Neural progenitor cell (in vitro differentiated cells): ENCODE measurements at regions not wholly inside any gene's neighbourhood (a gene's known extent, or its start where the extent isn't known, plus 50 kb on each side); places are given as distances from the start of the nearest gene placed in this dataset.
A peak's percentile ranks its signal among the peaks of the same experiment; 100 is the strongest.

Source experiments
- DNase-seq: peaks from one replicate; pipeline ENCODE4 v3.0.0-alpha.2; 2016; ENCODE audit warnings: low spot score
- H2AFZ ChIP-seq: fragments of 200-600 bp; sonication (generic); replicated peaks from 2 replicates; pipeline ENCODE4 v1.6.1; 2016; ENCODE audit warnings: antibody characterized with exemption
- H3F3A ChIP-seq: fragments of 200-600 bp; sonication (generic); 2 replicates; pipeline ENCODE4 v1.6.1; 2016; ENCODE audit warnings: antibody characterized with exemption, low read depth
- H3K27ac ChIP-seq: fragments of 200-600 bp; sonication (generic); 2 replicates; pipeline ENCODE4 v1.5.1; 2016; ENCODE audit warnings: mild to moderate bottlenecking
- H3K27me3 ChIP-seq: fragments of 200-600 bp; sonication (generic); 2 replicates; pipeline ENCODE4 v1.6.1; 2016; ENCODE audit warnings: mild to moderate bottlenecking, moderate library complexity
- H3K36me3 ChIP-seq: fragments of 200-600 bp; sonication (generic); 2 replicates; pipeline ENCODE4 v1.5.1; 2016
- H3K4me1 ChIP-seq: fragments of 200-600 bp; sonication (generic); 2 replicates; pipeline ENCODE4 v1.6.1; 2016; ENCODE audit warnings: mixed run types
- H3K4me2 ChIP-seq: fragments of 200-600 bp; sonication (generic); 2 replicates; pipeline ENCODE4 v1.6.1; 2016
- H3K4me3 ChIP-seq: fragments of 200-600 bp; sonication (generic); 2 replicates; pipeline ENCODE4 v1.5.1; 2016
- H3K79me2 ChIP-seq: fragments of 200-600 bp; sonication (generic); 2 replicates; pipeline ENCODE4 v1.6.1; 2016; ENCODE audit warnings: low read depth
- H3K9ac ChIP-seq: fragments of 200-600 bp; sonication (generic); 2 replicates; pipeline ENCODE4 v1.6.1; 2016
- H3K9me3 ChIP-seq: fragments of 200-600 bp; sonication (generic); 2 replicates; pipeline ENCODE4 v1.5.1; 2016; ENCODE audit warnings: low read depth
- H4K20me1 ChIP-seq: fragments of 200-600 bp; sonication (generic); 2 replicates; pipeline ENCODE4 v1.6.1; 2016; ENCODE audit warnings: low read depth
- H3K27ac Mint-ChIP-seq: 3 replicates; pipeline ENCODE4 v1.8.0; 2021; ENCODE audit warnings: mixed read lengths
- H3K27me3 Mint-ChIP-seq: 2 replicates; pipeline ENCODE4 v1.8.0; 2022; ENCODE audit warnings: low read depth, mild to moderate bottlenecking, inconsistent platforms, moderate library complexity, mixed read lengths; ENCODE audit not compliant: insufficient read depth
- H3K36me3 Mint-ChIP-seq: 3 replicates; pipeline ENCODE4 v1.8.0; 2021; ENCODE audit warnings: mixed read lengths
- H3K4me1 Mint-ChIP-seq: 3 replicates; pipeline ENCODE4 v1.8.0; 2021; ENCODE audit warnings: mixed read lengths
- H3K4me3 Mint-ChIP-seq: 3 replicates; pipeline ENCODE4 v1.8.0; 2021; ENCODE audit warnings: mild to moderate bottlenecking, moderate library complexity, mixed read lengths
- H3K9me3 Mint-ChIP-seq: 3 replicates; pipeline ENCODE4 v1.8.0; 2020; ENCODE audit warnings: mixed read lengths
- CTCF ChIP-seq: fragments of 200-600 bp; sonication (generic); IDR thresholded peaks from 2 replicates; pipeline ENCODE4 v1.5.1; 2017; ENCODE audit warnings: antibody characterized with exemption, mild to moderate bottlenecking
- EZH2 ChIP-seq: fragments of 200-600 bp; sonication (generic); IDR thresholded peaks from 2 replicates; pipeline ENCODE4 v1.6.1; 2017; ENCODE audit warnings: antibody characterized with exemption, mild to moderate bottlenecking, moderate library complexity
- EZH2phosphoT487 ChIP-seq: fragments of 200-600 bp; sonication (generic); IDR thresholded peaks from 2 replicates; pipeline ENCODE4 v1.6.1; 2017; ENCODE audit warnings: antibody characterized with exemption

GRCh38 chr11:127693686-127694085 is 693.1 kb upstream of the KIRREL3 start:
- H3K36me3 Mint-ChIP-seq, result no peaks in the 10 kb centered on the region
- no peaks in the 10 kb centered on the region for H3K36me3 ChIP-seq
- no peaks in the 10 kb centered on the region for H3K9me3 ChIP-seq
- H3K79me2 ChIP-seq, result no peaks in the 10 kb centered on the region
- H3K4me3 ChIP-seq, result no peak overlapping the region
- peaks cover 6% of the 10 kb centered on the region for H3K9me3 Mint-ChIP-seq
- no peaks in the 10 kb centered on the region for H3K4me1 ChIP-seq
- no peak for TF ChIP-seq EZH2phosphoT487
- no peak for TF ChIP-seq EZH2
- TF ChIP-seq CTCF, result no peak
- H3K4me3 Mint-ChIP-seq, result no peak overlapping the region
- H3K4me2 ChIP-seq, result no peak overlapping the region
- no peaks in the 10 kb centered on the region for H3K4me1 Mint-ChIP-seq
- H3K27me3 Mint-ChIP-seq, result no peaks in the 10 kb centered on the region
- no peaks in the 10 kb centered on the region for H3K27me3 ChIP-seq
- H3K27ac Mint-ChIP-seq, result no peak overlapping the region
- H4K20me1 ChIP-seq, result no peaks in the 10 kb centered on the region
- no peak for DNase-seq
- no peaks in the 10 kb centered on the region for H3F3A ChIP-seq
- no peak overlapping the region for H3K27ac ChIP-seq
- no peak overlapping the region for H3K9ac ChIP-seq
- H2AFZ ChIP-seq, result no peak overlapping the region

GRCh38 chr11:127683321-127683720 is 682.8 kb upstream of the KIRREL3 start:
- no peak overlapping the region for H3K27ac ChIP-seq
- no peak overlapping the region for H3K4me3 ChIP-seq
- Mint-ChIP-seq H3K27me3 (no peaks in the 10 kb centered on the region), H3K36me3 (no peaks in the 10 kb centered on the region), H3K9me3 (no peaks in the 10 kb centered on the region), H3K4me1 (peaks cover 2% of the 10 kb centered on the region), H3K27ac (no peak overlapping the region), H3K4me3 (no peak overlapping the region)
- no peaks in the 10 kb centered on the region for H3K79me2 ChIP-seq
- H3K9ac ChIP-seq, result no peak overlapping the region
- no peak for TF ChIP-seq CTCF
- no peaks in the 10 kb centered on the region for H3K27me3 ChIP-seq
- H3K4me2 ChIP-seq, result no peak overlapping the region
- no peaks in the 10 kb centered on the region for H3K36me3 ChIP-seq
- peaks cover 5% of the 10 kb centered on the region for H3F3A ChIP-seq
- H4K20me1 ChIP-seq, result no peaks in the 10 kb centered on the region
- peaks cover 14% of the 10 kb centered on the region for H3K4me1 ChIP-seq
- no peaks in the 10 kb centered on the region for H3K9me3 ChIP-seq
- no peak overlapping the region for H2AFZ ChIP-seq
- DNase-seq, result no peak

- no peaks in the 10 kb centered on the region for H3K36me3 Mint-ChIP-seq
- peaks cover 34% of the 10 kb centered on the region for H3K4me1 ChIP-seq
- H3K9me3 Mint-ChIP-seq, result no peaks in the 10 kb centered on the region
- no peak overlapping the region for H3K27ac Mint-ChIP-seq
- H3K9me3 ChIP-seq, result no peaks in the 10 kb centered on the region
- peak; percentile 51 for DNase-seq
- H3K4me2 ChIP-seq, result no peak overlapping the region
- H3K36me3 ChIP-seq, result no peaks in the 10 kb centered on the region
- peaks cover 15% of the 10 kb centered on the region for H3F3A ChIP-seq
- no peak for TF ChIP-seq EZH2
- no peak for TF ChIP-seq CTCF
- no peak for TF ChIP-seq EZH2phosphoT487
- H3K4me3 Mint-ChIP-seq, result no peak overlapping the region
- H3K79me2 ChIP-seq, result no peaks in the 10 kb centered on the region
- H3K9ac ChIP-seq, result no peak overlapping the region
- no peak overlapping the region for H2AFZ ChIP-seq
- peak overlapping the region; percentile 5 for H3K27ac ChIP-seq
- peaks cover 2% of the 10 kb centered on the region for H3K27me3 Mint-ChIP-seq
- H3K4me1 Mint-ChIP-seq, result peaks cover 11% of the 10 kb centered on the region
- no peaks in the 10 kb centered on the region for H3K27me3 ChIP-seq
- no peaks in the 10 kb centered on the region for H4K20me1 ChIP-seq
- H3K4me3 ChIP-seq, result no peak overlapping the region
Observed at GRCh38 chr11:127679816-127680545, 679.4 kb upstream of the KIRREL3 start.
